WTC11 (cell line): ENCODE measurements at regions not wholly inside any gene's neighbourhood (a gene's known extent, or its start where the extent isn't known, plus 50 kb on each side); places are given as distances from the start of the nearest gene placed in this dataset.

Experiments used
- ATAC-seq: fragments of 200-7000 bp; cut with Tn5 transposase; 2 replicates; pipeline ENCODE4 v1.10.0; 2021; ENCODE audit warnings: mild to moderate bottlenecking, moderate library complexity
- CTCF ChIA-PET: fragments of 300-600 bp; sonication (Branson Sonifier 250); formaldehyde crosslinking; loops from one replicate; lab custom pipeline; 2021; ENCODE audit warnings: antibody characterized with exemption; lab: Charles Lee
- POLR2A ChIA-PET: fragments of 350-600 bp; sonication (Branson Sonifier 250); formaldehyde crosslinking; loops from one replicate; lab custom pipeline; 2021; ENCODE audit warnings: antibody characterized with exemption; lab: Charles Lee
- DNase-seq: peaks from one replicate; pipeline ENCODE4 v3.0.0; 2021; ENCODE audit warnings: low spot score
- H3K27ac Mint-ChIP-seq: 2 replicates; pipeline ENCODE4 v1.8.0; 2021; ENCODE audit warnings: mixed read lengths
- H3K27me3 Mint-ChIP-seq: 2 replicates; pipeline ENCODE4 v1.8.0; 2021; ENCODE audit warnings: low read depth, mild to moderate bottlenecking, moderate library complexity, mixed read lengths
- H3K36me3 Mint-ChIP-seq: 2 replicates; pipeline ENCODE4 v1.8.0; 2021; ENCODE audit warnings: mixed read lengths
- H3K4me1 Mint-ChIP-seq: 2 replicates; pipeline ENCODE4 v1.8.0; 2022; ENCODE audit warnings: mixed read lengths
- H3K4me3 Mint-ChIP-seq: 2 replicates; pipeline ENCODE4 v1.8.0; 2021; ENCODE audit warnings: mild to moderate bottlenecking, moderate library complexity, mixed read lengths
- H3K9me3 Mint-ChIP-seq: 2 replicates; pipeline ENCODE4 v1.8.0; 2021; ENCODE audit warnings: mixed read lengths
- AR ChIP-seq: fragments of 250-450 bp; sonication (Bioruptor Pico); IDR thresholded peaks from 2 replicates; pipeline ENCODE4 v1.9.0; 2021; ENCODE audit warnings: mild to moderate bottlenecking
- ATF3 ChIP-seq: sonication (generic); formaldehyde crosslinking; conservative IDR thresholded peaks from 2 replicates; pipeline ENCODE4 v1.8.1; 2022; ENCODE audit warnings: mild to moderate bottlenecking, missing genetic modification reagents
- CREB1 ChIP-seq: sonication (generic); formaldehyde crosslinking; IDR thresholded peaks from 2 replicates; pipeline ENCODE4 v1.8.0; 2023; ENCODE audit warnings: mild to moderate bottlenecking, missing genetic modification reagents
- EMX1 ChIP-seq: fragments of 250-450 bp; sonication (Bioruptor Pico); IDR thresholded peaks from 2 replicates; pipeline ENCODE4 v1.8.0; 2021; ENCODE audit warnings: mild to moderate bottlenecking
- FOXP1 ChIP-seq: sonication (generic); formaldehyde crosslinking; IDR thresholded peaks from 2 replicates; pipeline ENCODE4 v1.8.0; 2022; ENCODE audit warnings: missing genetic modification reagents, mild to moderate bottlenecking, moderate library complexity, borderline replicate concordance
- HMGXB4 ChIP-seq: sonication (generic); formaldehyde crosslinking; IDR thresholded peaks from 2 replicates; pipeline ENCODE4 v1.8.1; 2023; ENCODE audit warnings: mild to moderate bottlenecking, moderate library complexity, missing genetic modification reagents
- IRF2 ChIP-seq: sonication (generic); formaldehyde crosslinking; IDR thresholded peaks from 2 replicates; pipeline ENCODE4 v1.8.0; 2022; ENCODE audit warnings: low read depth, missing genetic modification reagents, borderline replicate concordance
- MXD4 ChIP-seq: fragments of 250-450 bp; sonication (Bioruptor Pico); IDR thresholded peaks from 2 replicates; pipeline ENCODE4 v1.8.0; 2021; ENCODE audit warnings: mild to moderate bottlenecking, moderate library complexity, borderline replicate concordance
- NR1H2 ChIP-seq: sonication (generic); formaldehyde crosslinking; IDR thresholded peaks from 2 replicates; pipeline ENCODE4 v1.9.0; 2021; ENCODE audit warnings: mild to moderate bottlenecking, moderate library complexity, missing genetic modification reagents
- PREB ChIP-seq: sonication (generic); formaldehyde crosslinking; IDR thresholded peaks from 2 replicates; pipeline ENCODE4 v1.8.1; 2022; ENCODE audit warnings: mild to moderate bottlenecking, missing genetic modification reagents, moderate library complexity, borderline replicate concordance
- RORB ChIP-seq: fragments of 250-450 bp; sonication (Bioruptor Pico); IDR thresholded peaks from 2 replicates; pipeline ENCODE4 v1.9.0; 2021; ENCODE audit warnings: mild to moderate bottlenecking
- SMAD4 ChIP-seq: sonication (generic); formaldehyde crosslinking; IDR thresholded peaks from 2 replicates; pipeline ENCODE4 v1.8.0; 2022; ENCODE audit warnings: mild to moderate bottlenecking, missing genetic modification reagents
- SOX15 ChIP-seq: fragments of 250-450 bp; sonication (Bioruptor Pico); IDR thresholded peaks from 2 replicates; pipeline ENCODE4 v1.9.0; 2021; ENCODE audit warnings: mild to moderate bottlenecking
- ZNF138 ChIP-seq: sonication (generic); formaldehyde crosslinking; conservative IDR thresholded peaks from 2 replicates; pipeline ENCODE4 v1.8.1; 2022; ENCODE audit warnings: mild to moderate bottlenecking, moderate library complexity, missing genetic modification reagents
- ZNF219 ChIP-seq: sonication (generic); formaldehyde crosslinking; IDR thresholded peaks from 2 replicates; pipeline ENCODE4 v1.8.0; 2023; ENCODE audit warnings: missing genetic modification reagents, mild to moderate bottlenecking, borderline replicate concordance
- ZNF263 ChIP-seq: sonication (generic); formaldehyde crosslinking; IDR thresholded peaks from 2 replicates; pipeline ENCODE4 v1.8.1; 2022; ENCODE audit warnings: low read depth, mild to moderate bottlenecking, moderate library complexity, missing genetic modification reagents
- ZNF281 ChIP-seq: sonication (generic); formaldehyde crosslinking; IDR thresholded peaks from 2 replicates; pipeline ENCODE4 v1.8.0; 2023; ENCODE audit warnings: mild to moderate bottlenecking, missing genetic modification reagents
- ZNF317 ChIP-seq: sonication (generic); formaldehyde crosslinking; IDR thresholded peaks from 2 replicates; pipeline ENCODE4 v1.8.1; 2023; ENCODE audit warnings: low read depth, mild to moderate bottlenecking, moderate library complexity, missing genetic modification reagents, borderline replicate concordance
- ZNF396 ChIP-seq: fragments of 250-450 bp; sonication (Bioruptor Pico); IDR thresholded peaks from 2 replicates; pipeline ENCODE4 v1.8.0; 2021; ENCODE audit warnings: mild to moderate bottlenecking, moderate library complexity, borderline replicate concordance
- ZNF423 ChIP-seq: fragments of 250-450 bp; sonication (Bioruptor Pico); IDR thresholded peaks from 2 replicates; pipeline ENCODE4 v2.1.2; 2022; ENCODE audit warnings: mild to moderate bottlenecking, moderate library complexity
- ZNF425 ChIP-seq: fragments of 250-450 bp; sonication (Bioruptor Pico); conservative IDR thresholded peaks from 2 replicates; pipeline ENCODE4 v1.9.0; 2021; ENCODE audit warnings: mild to moderate bottlenecking
- ZSCAN18 ChIP-seq: fragments of 250-450 bp; sonication (Bioruptor Pico); IDR thresholded peaks from 2 replicates; pipeline ENCODE4 v2.1.2; 2022; ENCODE audit warnings: mild to moderate bottlenecking, moderate library complexity

- POLR2A ChIA-PET: no interaction called here
- Mint-ChIP-seq H3K27me3 (peaks cover 6% of the 10 kb centered on the region), H3K9me3 (peaks cover 4% of the 10 kb centered on the region), H3K36me3 (no peaks in the 10 kb centered on the region), H3K27ac (no peak overlapping the region), H3K4me1 (0 out of 2 replicates have a peak, but pooled peaks cover 2% of the 10 kb centered on the region), H3K4me3 (no peak overlapping the region)
- TF ChIP-seq HMGXB4 (CRISPR knock-in tag) (no peak), ZNF317 (no peak), ZNF423 (CRISPR knock-in tag) (no peak), PREB (CRISPR knock-in tag) (no peak), MXD4 (no peak), SMAD4 (CRISPR knock-in tag) (no peak), ZNF219 (no peak), ZNF396 (CRISPR knock-in tag) (no peak), FOXP1 (CRISPR knock-in tag) (no peak), AR (CRISPR knock-in tag) (no peak), RORB (CRISPR knock-in tag) (no peak), ZNF263 (CRISPR knock-in tag) (no peak), EMX1 (no peak), ATF3 (CRISPR knock-in tag) (no peak), ZNF281 (CRISPR knock-in tag) (no peak)
- CTCF ChIA-PET: interaction anchor here (0.6 kb wide), 1 partner anchor 292 kb away, joined by 3 read pairs; no protein-coding TSS in a partner anchor
- ATAC-seq (no peak), DNase-seq (no peak)
Measured at GRCh38 chr10:70978181-70978580, 89.8 kb upstream of the PCBD1 start.

GRCh38 chr10:70978816-70979480 is 90.6 kb upstream of the PCBD1 start:
- 0 out of 2 replicates have a peak, but pooled peaks cover 2% of the 10 kb centered on the region for H3K4me1 Mint-ChIP-seq
- ATAC-seq (no peak), DNase-seq (no peak)
- no peak overlapping the region for H3K27ac Mint-ChIP-seq
- H3K4me3 Mint-ChIP-seq: no peak overlapping the region
- ChIA-PET POLR2A (no interaction called here), CTCF (interaction anchor here (0.6 kb wide), 1 partner anchor 291 kb away, joined by 3 read pairs; no protein-coding TSS in a partner anchor)
- peaks cover 6% of the 10 kb centered on the region for H3K27me3 Mint-ChIP-seq
- peaks cover 4% of the 10 kb centered on the region for H3K9me3 Mint-ChIP-seq
- no peaks in the 10 kb centered on the region for H3K36me3 Mint-ChIP-seq
- TF ChIP-seq ZSCAN18 (CRISPR knock-in tag) (no peak), RORB (CRISPR knock-in tag) (no peak), ZNF425 (CRISPR knock-in tag) (no peak), ZNF138 (CRISPR knock-in tag) (no peak), NR1H2 (CRISPR knock-in tag) (no peak), IRF2 (CRISPR knock-in tag) (no peak), CREB1 (CRISPR knock-in tag) (no peak), SOX15 (CRISPR knock-in tag) (no peak)
